CD4-positive, alpha-beta T cell (primary cell): ENCODE measurements at regions not wholly inside any gene's neighbourhood (a gene's known extent, or its start where the extent isn't known, plus 50 kb on each side); places are given as distances from the start of the nearest gene placed in this dataset.

Experiments
- ATAC-seq: fragments of 200-7000 bp; cut with Tn5 transposase; one replicate; pipeline ENCODE4 v1.10.0; 2022; ENCODE audit warnings: mild to moderate bottlenecking; ENCODE audit not compliant: poor library complexity
- CTCF ChIA-PET: fragments of 350-600 bp; sonication (Branson Sonifier 250); formaldehyde crosslinking; loops from one replicate; lab custom pipeline; 2021; ENCODE audit warnings: antibody characterized with exemption, inconsistent platforms; lab: Charles Lee
- POLR2A ChIA-PET: fragments of 350-600 bp; sonication (Branson Sonifier 250); formaldehyde crosslinking; loops from one replicate; lab custom pipeline; 2021; ENCODE audit warnings: antibody characterized with exemption, inconsistent platforms; lab: Charles Lee
- DNase-seq, 14 experiments: peaks; one replicate each; pipeline ENCODE4 v3.0.0-alpha.2; 2013 to 2020; ENCODE audit warnings: mixed read lengths in 2 of 14
- H3K27ac ChIP-seq, 2 donors: one replicate each; pipeline versions ENCODE4 v1.5.1 to v1.7.0; 2013; ENCODE audit warnings: low read length in 2 of 2, low read depth in 1 of 2, mild to moderate bottlenecking in 1 of 2
- H3K27me3 ChIP-seq, 2 experiments: 1 replicate in 1 of 2; 2 replicates in 1 of 2; pipeline versions ENCODE4 v1.6.1 to v1.7.0; 2013; ENCODE audit warnings: low read length in 2 of 2, control low read depth in 1 of 2, mild to moderate bottlenecking in 1 of 2, moderate library complexity in 1 of 2; ENCODE audit not compliant: insufficient read depth in 2 of 2, control insufficient read depth in 1 of 2
- H3K36me3 ChIP-seq: one replicate; pipeline ENCODE4 v1.6.1; 2013; ENCODE audit warnings: low read length, control low read depth; ENCODE audit not compliant: insufficient read depth
- H3K4me1 ChIP-seq: one replicate; pipeline ENCODE4 v1.6.1; 2013; ENCODE audit warnings: low read length, control low read depth; ENCODE audit not compliant: insufficient read depth
- H3K4me3 ChIP-seq: one replicate; pipeline ENCODE4 v1.5.1; 2013; ENCODE audit warnings: mild to moderate bottlenecking, low read length, moderate library complexity
- H3K9me3 ChIP-seq, 2 experiments: 1 replicate in 1 of 2; 2 replicates in 1 of 2; pipeline versions ENCODE4 v1.6.1 to v1.7.0; 2013; ENCODE audit warnings: low read length in 2 of 2, mild to moderate bottlenecking in 2 of 2, control low read depth in 1 of 2, moderate library complexity in 1 of 2; ENCODE audit not compliant: control insufficient read depth in 1 of 2, insufficient read depth in 1 of 2
- H3K27ac Mint-ChIP-seq: one replicate; pipeline ENCODE4 v1.8.0; 2020; ENCODE audit warnings: mixed read lengths
- H3K27me3 Mint-ChIP-seq: one replicate; pipeline ENCODE4 v1.8.0; 2021; ENCODE audit warnings: mixed read lengths
- H3K36me3 Mint-ChIP-seq: one replicate; pipeline ENCODE4 v1.8.0; 2021; ENCODE audit warnings: low read depth, mixed read lengths
- H3K4me1 Mint-ChIP-seq: one replicate; pipeline ENCODE4 v1.8.0; 2021; ENCODE audit warnings: low read depth, mixed read lengths
- H3K4me3 Mint-ChIP-seq: one replicate; pipeline ENCODE4 v1.8.0; 2020; ENCODE audit warnings: mild to moderate bottlenecking, mixed read lengths
- H3K9me3 Mint-ChIP-seq: one replicate; pipeline ENCODE4 v1.8.0; 2020; ENCODE audit warnings: mixed read lengths
- CTCF ChIP-seq: fragments of 200-600 bp; IDR thresholded peaks from one replicate; pipeline ENCODE4 v1.8.0; 2022; ENCODE audit warnings: antibody characterized with exemption, mild to moderate bottlenecking
- intact Hi-C, 2 experiments: fragments of 100-400 bp; cut with DNase I in 1 of 2; cut with micrococcal nuclease in 1 of 2; formaldehyde crosslinking; loops; one replicate each; pipeline versions ENCODE4 v1.15.1 to v1.9.0; 2023 to 2025; cut with DNase I, micrococcal nuclease

GRCh38 chr1:106459418-106459817 lies 597.1 kb upstream of the PRMT6 start:
- TF ChIP-seq CTCF, result no peak
- CTCF ChIA-PET, result no interaction called here
- H3K9me3 ChIP-seq, result peaks cover 0 to 13% of the 10 kb centered on the region in 2 experiments
- no peaks in the 10 kb centered on the region for H3K36me3 Mint-ChIP-seq
- H3K4me1 Mint-ChIP-seq, result no peaks in the 10 kb centered on the region
- H3K4me3 ChIP-seq, result no peak overlapping the region
- POLR2A ChIA-PET, result no interaction called here
- H3K4me1 ChIP-seq, result no peaks in the 10 kb centered on the region
- H3K27ac ChIP-seq, result no peak overlapping the region
- H3K27me3 Mint-ChIP-seq, result no peaks in the 10 kb centered on the region
- H3K4me3 Mint-ChIP-seq, result no peak overlapping the region
- DNase-seq, result no peak
- no peak for ATAC-seq
- no peaks in the 10 kb centered on the region for H3K36me3 ChIP-seq
- no peak overlapping the region for H3K27ac Mint-ChIP-seq
- no peaks in the 10 kb centered on the region for H3K27me3 ChIP-seq
- intact Hi-C loops, result no loop called here
- peaks cover 2% of the 10 kb centered on the region for H3K9me3 Mint-ChIP-seq

- DNase-seq (no peak), ATAC-seq (no peak)
- Histone ChIP-seq H3K36me3 (no peaks in the 10 kb centered on the region), H3K27me3 (no peaks in the 10 kb centered on the region), H3K4me1 (no peaks in the 10 kb centered on the region), H3K27ac (no peak overlapping the region), H3K4me3 (no peak overlapping the region), H3K9me3 (peaks cover 7 to 22% of the 10 kb centered on the region in 2 experiments)
- H3K4me1 Mint-ChIP-seq, result no peaks in the 10 kb centered on the region
- ChIA-PET POLR2A (no interaction called here), CTCF (no interaction called here)
- H3K9me3 Mint-ChIP-seq, result peaks cover 14% of the 10 kb centered on the region
- no peak overlapping the region for H3K4me3 Mint-ChIP-seq
- intact Hi-C loops, result no loop called here
- H3K27ac Mint-ChIP-seq, result no peak overlapping the region
- TF ChIP-seq CTCF, result no peak
- H3K27me3 Mint-ChIP-seq, result no peaks in the 10 kb centered on the region
- no peaks in the 10 kb centered on the region for H3K36me3 Mint-ChIP-seq
These were observed 590.8 kb upstream of the PRMT6 start for GRCh38 chr1:106465666-106466065.

GRCh38 chr1:106480629-106481028 lies 575.8 kb upstream of the PRMT6 start:
- Histone ChIP-seq H3K27me3 (no peaks in the 10 kb centered on the region), H3K4me1 (no peaks in the 10 kb centered on the region), H3K36me3 (no peaks in the 10 kb centered on the region), H3K4me3 (no peak overlapping the region), H3K27ac (no peak overlapping the region), H3K9me3 (peaks cover 0 to 4% of the 10 kb centered on the region in 2 experiments)
- intact Hi-C loops, result no loop called here
- no peak for ATAC-seq
- POLR2A ChIA-PET, result no interaction called here
- H3K36me3 Mint-ChIP-seq, result no peaks in the 10 kb centered on the region
- CTCF ChIA-PET, result no interaction called here
- no peak for TF ChIP-seq CTCF
- H3K27ac Mint-ChIP-seq, result no peak overlapping the region
- peaks cover 25% of the 10 kb centered on the region for H3K9me3 Mint-ChIP-seq
- H3K4me1 Mint-ChIP-seq, result no peaks in the 10 kb centered on the region
- H3K27me3 Mint-ChIP-seq, result no peaks in the 10 kb centered on the region
- H3K4me3 Mint-ChIP-seq, result no peak overlapping the region
- DNase-seq, result no peak
